Mesendoderm (in vitro differentiated cells): ENCODE measurements at regions not wholly inside any gene's neighbourhood (a gene's known extent, or its start where the extent isn't known, plus 50 kb on each side); places are given as distances from the start of the nearest gene placed in this dataset. TPM values are rescaled to one million over a fixed set of nuclear protein-coding genes. Genes with fewer than 3 reads are reported as not detected.

Experiments
- small RNA-seq: library from polyadenylated mRNA; stranded (forward); fragments of <200 nt; extraction: miRNeasy Mini kit (QIAGEN cat#:217004); gene quantifications from one replicate; pipeline ENCODE3, GENCODE V24; 2013; ENCODE audit not compliant: insufficient read depth

Small RNAs in the stretch of these regions (small RNA-seq; reads per million reads assigned to genes)
- not detected for gene RF00019
- not detected for gene RF00402
- not detected for gene RNA5SP461
- not detected for gene RNU6-655P
